PC-9 (cell line): ENCODE measurements at regions not wholly inside any gene's neighbourhood (a gene's known extent, or its start where the extent isn't known, plus 50 kb on each side); places are given as distances from the start of the nearest gene placed in this dataset.

Experiments used
- CTCF ChIP-seq: fragments of 200-600 bp; sonication (generic); conservative IDR thresholded peaks from 2 replicates; pipeline ENCODE4 v1.6.1; 2017; ENCODE audit warnings: mixed run types, antibody characterized with exemption, mild to moderate bottlenecking, moderate library complexity
- EZH2 ChIP-seq: fragments of 200-600 bp; sonication (generic); IDR thresholded peaks from 2 replicates; pipeline ENCODE4 v1.8.0; 2017; ENCODE audit warnings: antibody characterized with exemption, low read depth

GRCh38 chr4:129254126-129254525 lies 158.2 kb downstream of the C4orf33 start:
- TF ChIP-seq CTCF (no peak), EZH2 (no peak)
